PC-9 (cell line): ENCODE measurements at regions not wholly inside any gene's neighbourhood (a gene's known extent, or its start where the extent isn't known, plus 50 kb on each side); places are given as distances from the start of the nearest gene placed in this dataset.

Source experiments
- CTCF ChIP-seq: fragments of 200-600 bp; sonication (generic); conservative IDR thresholded peaks from 2 replicates; pipeline ENCODE4 v1.6.1; 2017; ENCODE audit warnings: mixed run types, antibody characterized with exemption, mild to moderate bottlenecking, moderate library complexity
- EZH2 ChIP-seq: fragments of 200-600 bp; sonication (generic); IDR thresholded peaks from 2 replicates; pipeline ENCODE4 v1.8.0; 2017; ENCODE audit warnings: antibody characterized with exemption, low read depth

DNA sequence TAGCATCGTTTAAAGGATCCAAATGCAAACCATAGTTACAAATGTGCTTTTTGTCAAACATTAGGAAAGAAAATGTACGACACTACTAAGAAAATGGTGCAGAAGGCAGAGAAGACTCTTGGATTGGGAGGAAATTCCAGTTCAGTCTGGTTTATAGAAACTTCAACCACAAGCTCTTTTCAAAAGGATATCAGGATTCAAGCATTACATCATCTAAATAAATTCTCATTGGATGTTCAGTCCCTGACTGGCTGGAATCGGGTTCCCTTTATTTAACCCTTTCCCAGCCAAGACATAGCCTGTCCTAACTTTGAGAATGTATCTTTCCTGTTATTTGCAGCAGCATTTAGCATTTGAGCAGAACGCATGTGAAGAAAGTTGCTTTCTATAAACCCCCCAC is 184.6 kb downstream of the LMO4 start:
- TF ChIP-seq CTCF (no peak), EZH2 (no peak)
